Neural progenitor cell (in vitro differentiated cells): ENCODE measurements at regions not wholly inside any gene's neighbourhood (a gene's known extent, or its start where the extent isn't known, plus 50 kb on each side); places are given as distances from the start of the nearest gene placed in this dataset.

Experiments used
- DNase-seq: peaks from one replicate; pipeline ENCODE4 v3.0.0-alpha.2; 2016; ENCODE audit warnings: low spot score
- H2AFZ ChIP-seq: fragments of 200-600 bp; sonication (generic); replicated peaks from 2 replicates; pipeline ENCODE4 v1.6.1; 2016; ENCODE audit warnings: antibody characterized with exemption
- H3F3A ChIP-seq: fragments of 200-600 bp; sonication (generic); 2 replicates; pipeline ENCODE4 v1.6.1; 2016; ENCODE audit warnings: antibody characterized with exemption, low read depth
- H3K27ac ChIP-seq: fragments of 200-600 bp; sonication (generic); 2 replicates; pipeline ENCODE4 v1.5.1; 2016; ENCODE audit warnings: mild to moderate bottlenecking
- H3K27me3 ChIP-seq: fragments of 200-600 bp; sonication (generic); 2 replicates; pipeline ENCODE4 v1.6.1; 2016; ENCODE audit warnings: mild to moderate bottlenecking, moderate library complexity
- H3K36me3 ChIP-seq: fragments of 200-600 bp; sonication (generic); 2 replicates; pipeline ENCODE4 v1.5.1; 2016
- H3K4me1 ChIP-seq: fragments of 200-600 bp; sonication (generic); 2 replicates; pipeline ENCODE4 v1.6.1; 2016; ENCODE audit warnings: mixed run types
- H3K4me2 ChIP-seq: fragments of 200-600 bp; sonication (generic); 2 replicates; pipeline ENCODE4 v1.6.1; 2016
- H3K4me3 ChIP-seq: fragments of 200-600 bp; sonication (generic); 2 replicates; pipeline ENCODE4 v1.5.1; 2016
- H3K79me2 ChIP-seq: fragments of 200-600 bp; sonication (generic); 2 replicates; pipeline ENCODE4 v1.6.1; 2016; ENCODE audit warnings: low read depth
- H3K9ac ChIP-seq: fragments of 200-600 bp; sonication (generic); 2 replicates; pipeline ENCODE4 v1.6.1; 2016
- H3K9me3 ChIP-seq: fragments of 200-600 bp; sonication (generic); 2 replicates; pipeline ENCODE4 v1.5.1; 2016; ENCODE audit warnings: low read depth
- H4K20me1 ChIP-seq: fragments of 200-600 bp; sonication (generic); 2 replicates; pipeline ENCODE4 v1.6.1; 2016; ENCODE audit warnings: low read depth
- H3K27ac Mint-ChIP-seq: 3 replicates; pipeline ENCODE4 v1.8.0; 2021; ENCODE audit warnings: mixed read lengths
- H3K27me3 Mint-ChIP-seq: 2 replicates; pipeline ENCODE4 v1.8.0; 2022; ENCODE audit warnings: low read depth, mild to moderate bottlenecking, inconsistent platforms, moderate library complexity, mixed read lengths; ENCODE audit not compliant: insufficient read depth
- H3K36me3 Mint-ChIP-seq: 3 replicates; pipeline ENCODE4 v1.8.0; 2021; ENCODE audit warnings: mixed read lengths
- H3K4me1 Mint-ChIP-seq: 3 replicates; pipeline ENCODE4 v1.8.0; 2021; ENCODE audit warnings: mixed read lengths
- H3K4me3 Mint-ChIP-seq: 3 replicates; pipeline ENCODE4 v1.8.0; 2021; ENCODE audit warnings: mild to moderate bottlenecking, moderate library complexity, mixed read lengths
- H3K9me3 Mint-ChIP-seq: 3 replicates; pipeline ENCODE4 v1.8.0; 2020; ENCODE audit warnings: mixed read lengths
- EZH2 ChIP-seq: fragments of 200-600 bp; sonication (generic); IDR thresholded peaks from 2 replicates; pipeline ENCODE4 v1.6.1; 2017; ENCODE audit warnings: antibody characterized with exemption, mild to moderate bottlenecking, moderate library complexity
- EZH2phosphoT487 ChIP-seq: fragments of 200-600 bp; sonication (generic); IDR thresholded peaks from 2 replicates; pipeline ENCODE4 v1.6.1; 2017; ENCODE audit warnings: antibody characterized with exemption
- TF ChIP-seq, protein P1 (sequence below): fragments of 200-600 bp; sonication (generic); IDR thresholded peaks from 2 replicates; pipeline ENCODE4 v1.5.1; 2017; ENCODE audit warnings: antibody characterized with exemption, mild to moderate bottlenecking

DNA sequence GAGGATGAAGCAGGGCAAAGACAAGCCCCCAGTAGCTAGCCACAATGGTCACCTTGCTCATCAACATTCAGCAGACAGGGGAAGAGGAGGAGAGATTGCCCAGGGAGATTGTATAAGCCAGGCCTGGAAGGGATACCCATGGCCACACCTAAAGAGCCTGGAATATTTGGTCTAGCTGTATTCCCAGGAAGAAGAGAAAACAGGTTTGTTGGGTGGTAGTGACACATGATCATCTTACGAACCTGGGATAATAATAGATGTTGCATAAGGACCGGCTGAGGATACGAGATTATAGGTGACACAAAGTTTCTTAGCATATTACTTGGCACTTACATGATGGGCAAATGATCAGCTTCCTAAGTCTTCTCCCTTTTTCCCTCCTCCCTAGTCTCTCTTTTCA is 95.9 kb downstream of the HHIPL2 start:
- TF ChIP-seq EZH2 (no peak), EZH2phosphoT487 (no peak)
- TF ChIP-seq, protein P1, sequence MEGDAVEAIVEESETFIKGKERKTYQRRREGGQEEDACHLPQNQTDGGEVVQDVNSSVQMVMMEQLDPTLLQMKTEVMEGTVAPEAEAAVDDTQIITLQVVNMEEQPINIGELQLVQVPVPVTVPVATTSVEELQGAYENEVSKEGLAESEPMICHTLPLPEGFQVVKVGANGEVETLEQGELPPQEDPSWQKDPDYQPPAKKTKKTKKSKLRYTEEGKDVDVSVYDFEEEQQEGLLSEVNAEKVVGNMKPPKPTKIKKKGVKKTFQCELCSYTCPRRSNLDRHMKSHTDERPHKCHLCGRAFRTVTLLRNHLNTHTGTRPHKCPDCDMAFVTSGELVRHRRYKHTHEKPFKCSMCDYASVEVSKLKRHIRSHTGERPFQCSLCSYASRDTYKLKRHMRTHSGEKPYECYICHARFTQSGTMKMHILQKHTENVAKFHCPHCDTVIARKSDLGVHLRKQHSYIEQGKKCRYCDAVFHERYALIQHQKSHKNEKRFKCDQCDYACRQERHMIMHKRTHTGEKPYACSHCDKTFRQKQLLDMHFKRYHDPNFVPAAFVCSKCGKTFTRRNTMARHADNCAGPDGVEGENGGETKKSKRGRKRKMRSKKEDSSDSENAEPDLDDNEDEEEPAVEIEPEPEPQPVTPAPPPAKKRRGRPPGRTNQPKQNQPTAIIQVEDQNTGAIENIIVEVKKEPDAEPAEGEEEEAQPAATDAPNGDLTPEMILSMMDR, result no peak
- Histone ChIP-seq H3K9me3 (no peaks in the 10 kb centered on the region), H3K4me3 (no peak overlapping the region), H3K9ac (no peak overlapping the region), H4K20me1 (no peaks in the 10 kb centered on the region), H3K4me2 (no peak overlapping the region), H3F3A (no peaks in the 10 kb centered on the region), H3K36me3 (no peaks in the 10 kb centered on the region), H3K4me1 (no peaks in the 10 kb centered on the region), H2AFZ (no peak overlapping the region), H3K79me2 (no peaks in the 10 kb centered on the region), H3K27me3 (no peaks in the 10 kb centered on the region), H3K27ac (no peak overlapping the region)
- peaks cover 15% of the 10 kb centered on the region for H3K4me1 Mint-ChIP-seq
- no peaks in the 10 kb centered on the region for H3K36me3 Mint-ChIP-seq
- no peak for DNase-seq
- peaks cover under 1% of the 10 kb centered on the region for H3K9me3 Mint-ChIP-seq
- no peak overlapping the region for H3K27ac Mint-ChIP-seq
- H3K27me3 Mint-ChIP-seq, result peaks cover 5% of the 10 kb centered on the region
- no peak overlapping the region for H3K4me3 Mint-ChIP-seq

DNA sequence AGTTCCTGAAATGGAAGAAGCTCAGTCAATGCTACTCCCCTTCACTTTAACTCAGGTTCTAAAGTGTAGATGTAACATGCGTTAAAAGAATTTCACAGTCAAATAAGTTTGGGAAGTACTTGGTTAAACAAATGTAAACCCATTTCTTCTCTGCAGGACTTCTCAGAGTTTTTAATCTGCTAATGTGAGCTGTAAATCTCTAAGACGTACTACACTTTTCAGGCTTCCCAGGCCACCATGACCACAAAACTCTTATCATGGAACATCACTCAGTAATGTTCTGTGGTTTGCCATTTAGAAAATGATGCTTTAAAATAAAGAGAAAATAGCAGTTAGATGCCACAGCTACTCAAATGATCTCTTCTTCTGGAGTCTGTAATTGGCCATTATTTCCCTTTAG is 104.3 kb downstream of the HHIPL2 start:
- Histone ChIP-seq H3K4me1 (no peaks in the 10 kb centered on the region), H3K9me3 (no peaks in the 10 kb centered on the region), H4K20me1 (no peaks in the 10 kb centered on the region), H3F3A (no peaks in the 10 kb centered on the region), H2AFZ (no peak overlapping the region), H3K79me2 (no peaks in the 10 kb centered on the region), H3K4me3 (no peak overlapping the region), H3K27ac (no peak overlapping the region), H3K27me3 (no peaks in the 10 kb centered on the region), H3K9ac (no peak overlapping the region), H3K4me2 (no peak overlapping the region), H3K36me3 (no peaks in the 10 kb centered on the region)
- H3K27ac Mint-ChIP-seq, result no peak overlapping the region
- H3K4me1 Mint-ChIP-seq, result peaks cover 17% of the 10 kb centered on the region
- TF ChIP-seq, protein P1, result no peak
- TF ChIP-seq EZH2phosphoT487 (no peak), EZH2 (no peak)
- peaks cover 4% of the 10 kb centered on the region for H3K9me3 Mint-ChIP-seq
- no peaks in the 10 kb centered on the region for H3K36me3 Mint-ChIP-seq
- peaks cover 6% of the 10 kb centered on the region for H3K27me3 Mint-ChIP-seq
- no peak for DNase-seq
- H3K4me3 Mint-ChIP-seq, result no peak overlapping the region

DNA sequence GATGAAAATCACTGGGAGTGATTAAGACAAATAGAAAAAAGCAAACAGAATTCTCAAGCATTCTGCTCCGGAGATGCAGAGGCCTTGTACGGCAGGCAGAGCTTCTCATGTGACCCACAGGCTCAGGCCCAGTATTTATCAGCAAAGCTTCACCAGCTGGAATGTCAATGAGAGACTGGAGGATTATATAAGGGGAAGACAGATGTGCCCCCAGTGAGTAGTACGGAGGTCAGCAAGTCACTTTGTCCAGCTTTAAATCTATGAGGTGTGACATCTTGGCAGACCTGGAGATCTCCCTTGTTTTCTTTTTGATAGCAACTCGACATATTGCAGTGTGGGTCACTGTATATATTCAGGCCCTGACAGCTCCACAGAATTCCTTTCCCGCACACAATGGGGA is 106.8 kb downstream of the HHIPL2 start:
- H3K4me1 Mint-ChIP-seq, result peaks cover 17% of the 10 kb centered on the region
- no peaks in the 10 kb centered on the region for H3K36me3 ChIP-seq
- H3K4me3 Mint-ChIP-seq, result no peak overlapping the region
- no peak for DNase-seq
- no peak overlapping the region for H3K27ac ChIP-seq
- no peak overlapping the region for H3K9ac ChIP-seq
- TF ChIP-seq EZH2 (no peak), EZH2phosphoT487 (no peak)
- TF ChIP-seq, protein P1, result no peak
- H4K20me1 ChIP-seq, result no peaks in the 10 kb centered on the region
- H3K4me3 ChIP-seq, result no peak overlapping the region
- no peaks in the 10 kb centered on the region for H3K9me3 ChIP-seq
- no peaks in the 10 kb centered on the region for H3F3A ChIP-seq
- peaks cover 6% of the 10 kb centered on the region for H3K27me3 Mint-ChIP-seq
- H3K27ac Mint-ChIP-seq, result no peak overlapping the region
- no peaks in the 10 kb centered on the region for H3K27me3 ChIP-seq
- H3K79me2 ChIP-seq, result no peaks in the 10 kb centered on the region
- H3K36me3 Mint-ChIP-seq, result no peaks in the 10 kb centered on the region
- no peak overlapping the region for H2AFZ ChIP-seq
- no peak overlapping the region for H3K4me2 ChIP-seq
- H3K4me1 ChIP-seq, result no peaks in the 10 kb centered on the region
- H3K9me3 Mint-ChIP-seq, result peaks cover 4% of the 10 kb centered on the region

DNA sequence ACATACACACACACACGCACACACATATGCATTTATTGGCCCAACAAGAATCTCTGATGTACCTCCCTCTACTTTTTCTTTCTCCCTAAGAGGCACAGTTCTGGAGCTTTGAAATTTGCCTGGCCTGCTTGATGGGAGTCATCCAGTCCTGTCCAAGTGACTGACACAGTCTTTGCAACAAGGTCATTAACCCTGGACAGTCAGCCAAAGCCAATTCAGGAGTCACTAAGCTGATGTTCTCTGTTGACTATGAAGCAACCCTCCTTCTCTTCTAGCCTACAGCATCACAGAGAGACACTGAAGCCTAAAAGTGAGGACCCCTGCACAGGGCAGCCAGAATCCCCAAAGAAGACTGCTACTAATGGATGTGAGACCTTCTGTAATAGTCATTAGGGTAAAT is 123.1 kb downstream of the HHIPL2 start:
- Histone ChIP-seq H3K27ac (no peak overlapping the region), H4K20me1 (no peaks in the 10 kb centered on the region), H3K27me3 (no peaks in the 10 kb centered on the region), H3F3A (no peaks in the 10 kb centered on the region), H3K79me2 (no peaks in the 10 kb centered on the region), H3K36me3 (no peaks in the 10 kb centered on the region), H3K9ac (no peak overlapping the region), H3K9me3 (no peaks in the 10 kb centered on the region), H3K4me1 (no peaks in the 10 kb centered on the region), H3K4me2 (no peak overlapping the region), H3K4me3 (no peak overlapping the region), H2AFZ (no peak overlapping the region)
- Mint-ChIP-seq H3K4me1 (no peaks in the 10 kb centered on the region), H3K36me3 (no peaks in the 10 kb centered on the region), H3K4me3 (no peak overlapping the region), H3K9me3 (no peaks in the 10 kb centered on the region), H3K27me3 (peaks cover 3% of the 10 kb centered on the region), H3K27ac (no peak overlapping the region)
- TF ChIP-seq EZH2, result no peak
- no peak for DNase-seq
